ENCODE measurements at regions not wholly inside any gene's neighbourhood (a gene's known extent, or its start where the extent isn't known, plus 50 kb on each side); places are given as distances from the start of the nearest gene placed in this dataset.

DNA sequence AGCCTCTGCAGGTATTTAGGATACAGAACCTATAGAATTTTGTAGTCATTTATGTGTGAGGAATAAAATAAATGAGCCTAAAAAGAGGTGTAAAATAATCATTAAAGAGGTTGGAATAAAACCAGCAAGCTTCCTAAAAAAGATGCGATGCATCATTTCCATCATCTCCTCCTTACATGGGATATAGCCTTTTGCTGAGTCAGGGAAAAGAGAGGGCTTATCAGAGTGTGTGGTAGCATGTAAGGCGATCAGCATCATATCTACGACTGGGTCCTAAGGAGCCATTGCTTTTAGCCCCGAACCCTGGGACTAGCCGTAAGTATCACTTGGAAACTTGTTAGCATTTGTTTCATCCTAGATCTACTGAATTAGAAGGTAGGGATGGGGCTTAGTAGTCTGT lies 94.9 kb downstream of the DTWD1 start:
- TF ChIP-seq ZFP3 (CRISPR knock-in tag; IDR thresholded peaks at IDR 0.05), result no peak
- TF ChIP-seq, protein P1, sequence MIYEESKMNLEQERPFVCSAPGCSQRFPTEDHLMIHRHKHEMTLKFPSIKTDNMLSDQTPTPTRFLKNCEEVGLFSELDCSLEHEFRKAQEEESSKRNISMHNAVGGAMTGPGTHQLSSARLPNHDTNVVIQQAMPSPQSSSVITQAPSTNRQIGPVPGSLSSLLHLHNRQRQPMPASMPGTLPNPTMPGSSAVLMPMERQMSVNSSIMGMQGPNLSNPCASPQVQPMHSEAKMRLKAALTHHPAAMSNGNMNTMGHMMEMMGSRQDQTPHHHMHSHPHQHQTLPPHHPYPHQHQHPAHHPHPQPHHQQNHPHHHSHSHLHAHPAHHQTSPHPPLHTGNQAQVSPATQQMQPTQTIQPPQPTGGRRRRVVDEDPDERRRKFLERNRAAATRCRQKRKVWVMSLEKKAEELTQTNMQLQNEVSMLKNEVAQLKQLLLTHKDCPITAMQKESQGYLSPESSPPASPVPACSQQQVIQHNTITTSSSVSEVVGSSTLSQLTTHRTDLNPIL (CRISPR knock-in tag; IDR thresholded peaks at IDR 0.05; ENCODE audit: low read depth), result no peak
- TF ChIP-seq ZFP30 (CRISPR knock-in tag; IDR thresholded peaks at IDR 0.05), result no peak
- no peak for TF ChIP-seq CSDC2 (CRISPR knock-in tag; IDR thresholded peaks at IDR 0.05)
- TF ChIP-seq ARNTL (CRISPR knock-in tag; IDR thresholded peaks at IDR 0.05; ENCODE audit: borderline replicate concordance, low read depth), result no peak
- no peak for TF ChIP-seq GLIS3 (CRISPR knock-in tag; IDR thresholded peaks at IDR 0.05)
- no peak for TF ChIP-seq ZC3H10 (CRISPR knock-in tag; IDR thresholded peaks at IDR 0.05)
- no peak for TF ChIP-seq ZNF565 (CRISPR knock-in tag; conservative IDR thresholded peaks at IDR 0.05; ENCODE audit: low read depth)
- no peak for TF ChIP-seq PPARA (CRISPR knock-in tag; IDR thresholded peaks at IDR 0.05; ENCODE audit: borderline replicate concordance)
- TF ChIP-seq BACH2 (CRISPR knock-in tag; IDR thresholded peaks at IDR 0.05; ENCODE audit: borderline replicate concordance), result no peak
- no peak for TF ChIP-seq TOX (CRISPR knock-in tag; IDR thresholded peaks at IDR 0.05; ENCODE audit: borderline replicate concordance)
- TF ChIP-seq ZNF8 (CRISPR knock-in tag; IDR thresholded peaks at IDR 0.05), result no peak
